ENCODE measurements at regions not wholly inside any gene's neighbourhood (a gene's known extent, or its start where the extent isn't known, plus 50 kb on each side); places are given as distances from the start of the nearest gene placed in this dataset.

DNA sequence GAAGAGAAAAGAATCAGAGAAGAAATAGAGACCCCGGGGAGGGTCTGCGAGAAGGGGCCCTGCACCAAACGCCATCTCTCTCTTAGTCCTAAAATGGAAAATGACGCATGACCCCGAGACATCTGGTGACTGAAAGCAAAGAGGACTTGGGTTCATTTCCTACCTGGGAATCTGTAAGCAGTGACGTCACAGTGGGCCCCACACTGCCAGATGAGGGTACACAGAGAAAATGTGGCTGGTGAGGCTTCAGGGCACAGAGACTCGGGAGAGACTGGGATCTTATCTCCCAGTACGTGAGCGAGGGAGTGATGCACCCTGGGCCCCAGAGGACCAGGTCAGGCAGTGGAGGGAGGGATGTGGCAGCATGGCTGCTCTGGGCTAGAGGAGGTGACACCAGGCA lies 288.1 kb upstream of the SFSWAP start:
- H3K9ac ChIP-seq (ENCODE audit: low read depth, low read length), result no peak overlapping the region
- no peaks in the 10 kb centered on the region for H3K9me1 ChIP-seq (ENCODE audit: insufficient read depth, low read length)
- no peak overlapping the region for H2BK5ac ChIP-seq (ENCODE audit: low read depth, low read length, poor library complexity, severe bottlenecking)
- no peak for DNase-seq
- H3K4ac ChIP-seq (ENCODE audit: low read depth, low read length), result no peak overlapping the region
- dilution Hi-C loops (cut with HindIII; ENCODE audit: low sequenced_read_pairs, unreplicated experiment), result no loop called here
- H3K79me1 ChIP-seq (ENCODE audit: low read depth in 1 of 2, low read length in 2 of 2), result no peaks in the 10 kb centered on the region
- no peak overlapping the region for H3K4me2 ChIP-seq (ENCODE audit: low read depth, low read length)
- no TSS peak for BruUV-seq (replicated peaks)
- H2AFZ ChIP-seq (replicated peaks; ENCODE audit: low read length, poor library complexity), result no peak overlapping the region
- H3K36me3 ChIP-seq (ENCODE audit: control insufficient read depth, insufficient read depth, low read length), result no peaks in the 10 kb centered on the region
- H2BK120ac ChIP-seq (ENCODE audit: low read depth, low read length), result no peak overlapping the region
- ChIA-PET CTCF (no interaction called here), POLR2A (ENCODE audit: unreplicated experiment) (no interaction called here)
- H3K56ac ChIP-seq (ENCODE audit: extremely low read depth, insufficient read depth, low read length), result no peak overlapping the region
- H2BK20ac ChIP-seq (ENCODE audit: low read depth, low read length), result no peak overlapping the region
- no peak overlapping the region for H2BK15ac ChIP-seq (ENCODE audit: low read depth, low read length)
- no peaks in the 10 kb centered on the region for H3K4me1 ChIP-seq (ENCODE audit: control insufficient read depth, insufficient read depth, low read length)
- no peaks in the 10 kb centered on the region for H4K20me1 ChIP-seq (ENCODE audit: insufficient read depth, low read length)
- no peak overlapping the region for H4K8ac ChIP-seq (ENCODE audit: low read depth in 2 of 2, low read length in 2 of 2)
- no peak overlapping the region for H3K27ac ChIP-seq (ENCODE audit: insufficient read depth, low read length)
- no peaks in the 10 kb centered on the region for H3K27me3 ChIP-seq (ENCODE audit: control insufficient read depth, insufficient read depth, low read length)
- WGBS, 2 experiments (ENCODE audit: extremely low coverage in 2 of 2, insufficient read length in 1 of 2), result 56% methylated on average over 6 of the region's 9 CpGs; no CpG with 5 or more reads in 1 of the 2 experiments
- no peak overlapping the region for H2AK5ac ChIP-seq (ENCODE audit: low read depth, low read length)
- H2AK9ac ChIP-seq (replicated peaks; ENCODE audit: low read depth, low read length, poor library complexity), result no peak overlapping the region
- in situ Hi-C loops (cut with MboI; ENCODE audit: low sequenced_read_pairs), result no loop called here
- H3K4me3 ChIP-seq (ENCODE audit: insufficient read depth, low read depth, low read length), result no peak overlapping the region
- H3K18ac ChIP-seq (ENCODE audit: low read depth, low read length), result no peak overlapping the region
- no peak overlapping the region for H4K5ac ChIP-seq (ENCODE audit: low read depth, low read length)
- H3K23ac ChIP-seq (ENCODE audit: low read depth, low read length), result no peak overlapping the region
- ATAC-seq (ENCODE audit: low read depth), result no peak
- no peak overlapping the region for H4K91ac ChIP-seq (ENCODE audit: insufficient read depth, low read depth, low read length)
- TF ChIP-seq, protein P1, sequence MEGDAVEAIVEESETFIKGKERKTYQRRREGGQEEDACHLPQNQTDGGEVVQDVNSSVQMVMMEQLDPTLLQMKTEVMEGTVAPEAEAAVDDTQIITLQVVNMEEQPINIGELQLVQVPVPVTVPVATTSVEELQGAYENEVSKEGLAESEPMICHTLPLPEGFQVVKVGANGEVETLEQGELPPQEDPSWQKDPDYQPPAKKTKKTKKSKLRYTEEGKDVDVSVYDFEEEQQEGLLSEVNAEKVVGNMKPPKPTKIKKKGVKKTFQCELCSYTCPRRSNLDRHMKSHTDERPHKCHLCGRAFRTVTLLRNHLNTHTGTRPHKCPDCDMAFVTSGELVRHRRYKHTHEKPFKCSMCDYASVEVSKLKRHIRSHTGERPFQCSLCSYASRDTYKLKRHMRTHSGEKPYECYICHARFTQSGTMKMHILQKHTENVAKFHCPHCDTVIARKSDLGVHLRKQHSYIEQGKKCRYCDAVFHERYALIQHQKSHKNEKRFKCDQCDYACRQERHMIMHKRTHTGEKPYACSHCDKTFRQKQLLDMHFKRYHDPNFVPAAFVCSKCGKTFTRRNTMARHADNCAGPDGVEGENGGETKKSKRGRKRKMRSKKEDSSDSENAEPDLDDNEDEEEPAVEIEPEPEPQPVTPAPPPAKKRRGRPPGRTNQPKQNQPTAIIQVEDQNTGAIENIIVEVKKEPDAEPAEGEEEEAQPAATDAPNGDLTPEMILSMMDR (conservative IDR thresholded peaks at IDR 0.05; ENCODE audit: low read depth, low read length), result no peak
- TF ChIP-seq RAD21 (IDR thresholded peaks at IDR 0.05; ENCODE audit: low read length), result no peak
- TF ChIP-seq, protein P2, sequence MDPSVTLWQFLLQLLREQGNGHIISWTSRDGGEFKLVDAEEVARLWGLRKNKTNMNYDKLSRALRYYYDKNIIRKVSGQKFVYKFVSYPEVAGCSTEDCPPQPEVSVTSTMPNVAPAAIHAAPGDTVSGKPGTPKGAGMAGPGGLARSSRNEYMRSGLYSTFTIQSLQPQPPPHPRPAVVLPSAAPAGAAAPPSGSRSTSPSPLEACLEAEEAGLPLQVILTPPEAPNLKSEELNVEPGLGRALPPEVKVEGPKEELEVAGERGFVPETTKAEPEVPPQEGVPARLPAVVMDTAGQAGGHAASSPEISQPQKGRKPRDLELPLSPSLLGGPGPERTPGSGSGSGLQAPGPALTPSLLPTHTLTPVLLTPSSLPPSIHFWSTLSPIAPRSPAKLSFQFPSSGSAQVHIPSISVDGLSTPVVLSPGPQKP (IDR thresholded peaks at IDR 0.05; ENCODE audit: borderline replicate concordance, low read depth, low read length), result no peak
- TF ChIP-seq RCOR1 (IDR thresholded peaks at IDR 0.05; ENCODE audit: insufficient replicate concordance, low read length), result no peak
- TF ChIP-seq RFX5 (IDR thresholded peaks at IDR 0.05; ENCODE audit: low read depth, low read length), result no peak
- no peak for TF ChIP-seq MAZ (IDR thresholded peaks at IDR 0.05; ENCODE audit: borderline replicate concordance, low read depth, low read length)
- TF ChIP-seq MXI1 (IDR thresholded peaks at IDR 0.05; ENCODE audit: borderline replicate concordance, low read depth, low read length), result no peak
- no peak for TF ChIP-seq CHD1 (IDR thresholded peaks at IDR 0.05; ENCODE audit: low read depth, low read length)
- TF ChIP-seq MAFK (IDR thresholded peaks at IDR 0.05; ENCODE audit: low read depth, low read length), result no peak
- no peak for TF ChIP-seq BHLHE40 (IDR thresholded peaks at IDR 0.05; ENCODE audit: low read depth, low read length)
- TF ChIP-seq CEBPB (IDR thresholded peaks at IDR 0.05; ENCODE audit: low read depth, low read length), result no peak
- no peak for TF ChIP-seq SMC3 (IDR thresholded peaks at IDR 0.05; ENCODE audit: low read depth, low read length)
- TF ChIP-seq FOS (IDR thresholded peaks at IDR 0.05; ENCODE audit: low read depth, low read length), result no peak
- no peak for TF ChIP-seq NFE2L2 (IDR thresholded peaks at IDR 0.05; ENCODE audit: low read depth, low read length)
- no peak for TF ChIP-seq POLR2A (IDR thresholded peaks at IDR 0.05; ENCODE audit: low read depth, low read length)
- TF ChIP-seq, protein P3, sequence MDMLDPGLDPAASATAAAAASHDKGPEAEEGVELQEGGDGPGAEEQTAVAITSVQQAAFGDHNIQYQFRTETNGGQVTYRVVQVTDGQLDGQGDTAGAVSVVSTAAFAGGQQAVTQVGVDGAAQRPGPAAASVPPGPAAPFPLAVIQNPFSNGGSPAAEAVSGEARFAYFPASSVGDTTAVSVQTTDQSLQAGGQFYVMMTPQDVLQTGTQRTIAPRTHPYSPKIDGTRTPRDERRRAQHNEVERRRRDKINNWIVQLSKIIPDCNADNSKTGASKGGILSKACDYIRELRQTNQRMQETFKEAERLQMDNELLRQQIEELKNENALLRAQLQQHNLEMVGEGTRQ (IDR thresholded peaks at IDR 0.05; ENCODE audit: low read depth, low read length), result no peak
- peaks cover 33% of the 10 kb centered on the region for H3K9me3 ChIP-seq (ENCODE audit: control insufficient read depth, insufficient read depth, low read length)
- no peak overlapping the region for H3K14ac ChIP-seq (replicated peaks; ENCODE audit: low read depth, low read length)
- intact Hi-C loops (cut with micrococcal nuclease), result no loop called here

All from IMR-90 (cell line).